HPDE6-E6E7 (cell line): ENCODE measurements at regions not wholly inside any gene's neighbourhood (a gene's known extent, or its start where the extent isn't known, plus 50 kb on each side); places are given as distances from the start of the nearest gene placed in this dataset.

Source experiments
- DNase-seq: peaks from one replicate; pipeline ENCODE4 v3.0.0; 2011; ENCODE audit warnings: missing footprints; ENCODE audit errors: extremely low spot score

- no peak for DNase-seq
These were observed 325.0 kb upstream of the HAND2 start for GRCh38 chr4:173855015-173855414.

- no peak for DNase-seq
These were observed 322.7 kb upstream of the HAND2 start for GRCh38 chr4:173852775-173853174.

- no peak for DNase-seq
These were observed 315.6 kb upstream of the HAND2 start for GRCh38 chr4:173845580-173845979.

DNA sequence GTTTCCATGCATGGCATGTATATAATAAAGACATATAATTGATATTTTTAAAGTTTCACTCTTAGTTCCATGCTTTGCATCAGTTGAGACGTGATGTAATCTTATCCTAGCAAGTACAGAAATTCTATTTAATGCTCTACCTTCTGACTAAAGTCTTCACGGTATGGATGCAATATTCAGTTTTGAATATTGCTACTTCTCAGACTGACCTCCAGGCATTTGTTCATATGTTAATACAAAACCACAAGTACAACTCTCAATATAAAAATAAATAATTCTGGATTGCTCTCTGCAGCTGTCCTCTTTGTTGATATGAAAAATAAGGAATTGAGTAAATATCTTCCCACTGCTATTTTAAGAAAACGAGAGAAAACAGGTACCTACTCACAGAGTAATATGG, 309.8 kb upstream of the HAND2 start:
- no peak for DNase-seq

DNA sequence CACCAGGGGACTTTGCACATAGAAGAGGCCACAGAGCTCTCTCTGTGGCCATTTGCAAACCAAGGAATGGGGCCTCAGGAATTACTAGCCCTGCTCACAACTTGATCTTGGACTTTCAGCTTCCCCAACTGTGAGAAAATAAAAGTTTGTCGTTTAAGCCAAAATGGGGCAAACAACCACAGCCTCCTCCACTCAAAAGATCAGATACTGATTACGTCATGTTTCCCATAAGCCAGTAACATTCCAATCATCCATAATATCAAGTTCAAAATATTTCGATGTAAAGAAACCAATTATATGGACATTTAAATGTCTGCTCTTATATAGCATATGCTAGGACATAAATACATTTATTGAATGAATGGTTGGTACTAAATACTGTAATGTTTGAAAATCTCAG, 307.5 kb upstream of the HAND2 start:
- no peak for DNase-seq

DNA sequence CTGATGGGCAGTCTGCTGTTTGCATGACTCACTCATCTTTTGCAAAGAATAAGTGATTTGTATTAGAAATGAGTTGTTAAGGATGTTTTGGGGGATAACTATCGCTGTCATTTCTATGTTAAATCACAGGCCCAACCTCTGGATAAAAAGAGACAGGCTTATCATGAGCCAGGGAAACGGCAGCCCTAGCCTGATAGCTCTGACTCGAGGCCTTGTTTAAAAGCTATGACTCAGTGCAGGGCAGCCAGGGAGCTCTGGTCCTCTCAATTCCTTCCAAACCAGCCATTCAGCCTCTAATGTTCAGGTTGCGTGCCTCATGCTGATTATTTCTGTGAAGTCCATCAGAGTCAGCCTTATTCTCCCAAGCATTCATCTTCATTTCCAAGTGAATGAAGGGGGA, 305.9 kb upstream of the HAND2 start:
- peak; percentile 9 for DNase-seq

DNA sequence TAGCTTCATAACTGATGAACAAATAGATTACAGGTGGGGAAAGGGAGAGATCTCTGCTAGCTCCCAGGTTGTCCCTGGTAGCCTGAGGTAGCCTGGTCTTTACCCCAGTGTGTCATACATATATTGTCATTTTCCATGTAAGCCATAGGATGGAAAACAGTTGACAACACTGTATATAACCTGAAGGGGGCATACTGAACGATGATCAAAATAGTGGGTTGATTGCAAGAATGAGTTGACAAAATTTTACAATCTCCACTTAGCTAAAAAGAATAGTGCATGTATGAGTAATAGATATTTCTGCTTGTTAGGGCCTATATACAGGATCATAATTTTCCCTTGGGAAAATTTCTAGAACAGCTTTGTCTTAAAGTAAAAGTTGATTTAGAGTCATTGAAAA, 304.1 kb upstream of the HAND2 start:
- peak; percentile 3 for DNase-seq

DNA sequence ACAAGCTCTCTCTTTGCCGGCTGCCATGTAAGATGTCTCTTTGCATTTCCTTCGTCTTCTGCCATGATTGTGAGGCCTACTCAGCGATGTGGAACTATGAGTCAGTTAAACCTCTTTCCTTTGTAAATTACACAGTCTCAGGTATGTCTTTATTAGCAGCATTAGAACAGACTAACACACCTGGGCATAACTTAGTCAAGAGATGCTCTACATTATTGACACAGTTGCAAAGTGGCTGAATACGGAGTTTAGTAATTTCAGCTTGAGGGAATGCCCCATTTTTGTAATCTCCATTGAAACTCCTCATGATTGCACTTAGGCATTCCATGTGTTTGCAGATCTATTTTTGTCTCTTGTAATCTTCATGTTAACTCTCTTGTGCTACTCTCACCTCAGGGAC, 299.5 kb upstream of the HAND2 start:
- no peak for DNase-seq

DNA sequence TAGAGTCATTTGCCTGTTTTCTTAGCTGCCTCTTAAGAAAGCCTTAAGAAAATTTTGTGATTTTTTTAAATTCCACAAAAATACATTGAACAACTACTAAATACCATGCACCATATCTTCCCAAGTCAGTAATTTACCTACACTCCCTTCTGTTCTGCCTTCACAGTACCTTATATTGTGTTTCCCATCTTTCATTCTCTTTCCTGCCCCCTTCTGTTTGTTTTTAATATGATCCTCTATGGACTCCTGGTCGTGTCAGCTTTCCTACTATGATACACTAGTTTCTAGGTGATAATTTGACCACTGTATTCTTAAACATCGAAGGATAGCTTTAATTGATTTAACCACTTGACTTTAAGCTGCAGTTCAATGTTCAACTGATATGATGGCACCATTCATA, 297.7 kb upstream of the HAND2 start:
- DNase-seq = no peak

- no peak for DNase-seq
These were observed 291.8 kb upstream of the HAND2 start for GRCh38 chr4:173821876-173822275.

DNA sequence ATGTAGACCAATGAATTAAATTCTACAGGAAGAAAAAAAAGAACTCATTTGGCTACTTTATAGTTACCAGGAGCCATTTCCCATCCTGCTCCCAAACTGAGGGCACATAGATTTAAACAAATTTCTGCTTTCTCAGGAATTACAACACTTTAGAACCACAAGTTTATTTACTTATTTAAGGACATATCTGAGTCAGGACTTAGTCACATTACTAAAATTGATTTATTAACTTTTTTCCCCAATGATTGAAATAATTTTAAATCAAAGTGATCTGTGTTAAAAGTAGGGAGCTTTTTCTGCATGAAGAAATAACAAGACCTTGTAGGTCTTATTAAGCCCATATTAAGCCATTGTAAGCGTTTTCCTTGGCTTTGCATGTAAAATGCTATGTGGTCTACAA, 291.0 kb upstream of the HAND2 start:
- no peak for DNase-seq

GRCh38 chr4:173807347-173807746, 277.3 kb upstream of the HAND2 start:
- DNase-seq = no peak

GRCh38 chr4:173805884-173806283, 275.9 kb upstream of the HAND2 start:
- no peak for DNase-seq

DNA sequence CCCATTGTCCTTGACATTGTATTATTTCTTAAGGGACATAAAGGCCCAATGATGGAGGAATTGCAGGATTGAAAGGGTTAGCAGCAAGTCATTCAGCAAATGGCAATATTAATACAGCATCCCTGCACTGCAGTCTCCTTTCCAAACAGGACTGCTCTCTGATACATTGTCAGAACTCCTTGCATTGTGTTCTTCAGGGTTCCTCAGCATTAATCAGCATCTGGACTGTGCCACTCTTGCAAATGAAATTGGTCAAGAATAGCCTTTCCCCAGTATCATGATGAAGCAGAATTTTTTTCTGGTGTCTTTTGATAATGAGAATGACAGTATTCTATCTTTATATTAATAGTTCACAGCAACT, 272.6 kb upstream of the HAND2 start:
- DNase-seq = no peak

GRCh38 chr4:173801876-173802661, 272.0 kb upstream of the HAND2 start:
- no peak for DNase-seq

- DNase-seq = no peak
These were observed 271.3 kb upstream of the HAND2 start for GRCh38 chr4:173801361-173801760.

DNA sequence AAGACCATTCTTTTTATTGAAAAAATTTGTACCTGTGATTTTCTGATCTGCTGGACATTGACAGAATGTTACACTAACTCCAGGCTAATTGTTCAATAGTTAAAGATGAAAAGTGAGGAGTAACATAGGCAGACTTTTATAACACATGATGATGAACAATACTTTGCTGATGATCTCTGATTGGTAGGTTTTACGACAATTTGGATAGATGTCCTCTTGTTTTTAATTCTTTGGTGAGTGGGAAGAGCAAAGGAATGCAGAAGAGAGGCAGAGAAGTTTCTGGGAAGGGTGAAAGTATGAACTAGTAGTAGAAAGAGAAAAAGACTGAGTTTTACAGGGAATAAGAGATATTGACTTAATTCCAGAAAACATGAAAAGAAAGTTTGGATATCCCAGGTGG, 267.3 kb upstream of the HAND2 start:
- DNase-seq = no peak

DNA sequence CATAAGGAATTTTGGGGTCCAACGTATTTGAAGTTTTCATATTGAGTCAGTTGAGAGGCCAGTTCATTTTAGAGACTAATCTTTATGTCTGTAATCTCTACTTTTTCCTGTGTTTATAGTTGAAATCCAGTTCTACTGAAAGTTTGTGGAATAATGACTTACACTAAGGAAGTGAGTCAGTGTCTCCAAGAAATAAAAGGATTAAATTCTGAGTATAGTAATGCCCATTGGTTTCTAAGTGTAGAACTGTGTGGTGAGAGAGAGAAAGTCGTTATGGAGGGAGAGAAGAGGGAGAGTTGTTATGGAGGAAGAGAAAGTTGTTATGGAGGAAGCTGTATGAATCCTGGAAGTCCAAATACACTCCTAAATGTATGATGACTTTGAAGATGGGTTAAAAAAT, 264.6 kb upstream of the HAND2 start:
- DNase-seq = no peak

DNA sequence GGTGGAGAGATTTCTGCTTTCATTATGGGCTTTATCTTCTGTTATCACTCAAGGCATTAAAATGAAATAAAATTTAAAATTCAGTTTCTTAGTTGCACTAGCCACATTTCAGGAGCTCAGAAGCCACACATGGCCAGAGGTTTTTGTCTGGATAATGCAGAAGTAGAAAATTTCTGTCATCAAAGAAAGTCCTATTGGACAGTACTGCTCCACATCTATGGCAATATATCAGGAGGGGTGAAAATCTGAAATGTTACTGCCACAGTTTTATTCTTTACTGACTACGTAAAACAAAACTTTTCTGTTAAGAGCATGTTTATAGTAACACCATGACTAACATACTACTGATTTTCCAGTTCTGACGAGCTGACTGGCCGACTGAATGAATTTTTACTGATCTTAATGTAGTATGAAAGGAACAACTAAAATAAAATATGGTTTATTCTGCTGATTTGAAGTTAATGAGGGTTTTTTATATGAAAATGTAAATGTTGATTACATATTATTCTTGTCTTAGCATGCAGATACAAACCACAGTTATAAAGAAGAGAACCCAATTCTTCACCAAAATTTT, 264.0 kb upstream of the HAND2 start:
- no peak for DNase-seq

GRCh38 chr4:173782660-173783059, 252.6 kb upstream of the HAND2 start:
- DNase-seq = no peak

GRCh38 chr4:173777921-173778320, 247.9 kb upstream of the HAND2 start:
- no peak for DNase-seq

DNA sequence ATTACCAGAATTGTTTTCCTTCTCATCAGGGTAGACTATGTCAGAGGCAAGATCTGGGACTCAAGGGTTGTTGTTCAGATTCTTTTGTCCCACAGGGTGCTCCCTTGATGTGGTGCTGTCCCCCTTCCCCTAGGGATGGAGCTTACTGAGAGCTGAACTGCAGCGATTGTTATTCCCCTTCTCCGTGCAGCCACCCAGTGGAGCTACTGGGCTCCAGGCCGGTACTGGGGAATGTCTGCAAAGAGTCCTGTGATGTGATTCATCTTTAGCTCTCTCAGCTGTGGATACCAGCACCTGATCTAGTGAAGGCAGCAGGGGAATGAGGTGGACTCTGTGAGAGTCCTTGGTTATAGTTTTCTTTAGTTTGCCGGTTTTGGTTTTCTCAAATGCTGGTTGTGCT, 247.4 kb upstream of the HAND2 start:
- DNase-seq = no peak

- no peak for DNase-seq
These were observed 239.5 kb upstream of the HAND2 start for GRCh38 chr4:173769568-173769967.

DNA sequence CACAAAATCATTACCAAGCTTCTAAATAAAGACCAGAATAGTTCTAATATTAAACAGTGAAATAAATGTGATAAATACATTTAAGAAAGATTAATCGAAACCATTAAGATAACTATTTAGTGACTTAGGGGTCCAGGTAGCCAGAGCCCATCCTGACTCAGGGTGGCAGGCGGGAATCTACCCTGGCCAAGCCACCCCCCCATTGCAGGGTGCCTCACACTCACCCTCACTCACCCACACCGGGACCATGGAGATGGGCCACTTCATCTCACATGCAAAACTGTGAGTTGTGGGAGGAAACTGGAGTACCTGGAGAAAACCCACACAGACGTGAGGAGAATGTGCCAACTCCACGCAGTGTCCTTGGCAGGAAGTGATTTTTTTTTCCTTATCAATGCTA, 237.6 kb upstream of the HAND2 start:
- DNase-seq = no peak
